Activated CD4-positive, alpha-beta T cell treated with anti-CD3 and anti-CD28 coated beads for 4 hours (primary cell): ENCODE measurements at regions not wholly inside any gene's neighbourhood (a gene's known extent, or its start where the extent isn't known, plus 50 kb on each side); places are given as distances from the start of the nearest gene placed in this dataset.

ENCODE experiments used
- DNase-seq, 2 donors: peaks; one replicate each; pipeline ENCODE4 v3.0.0-alpha.2; 2020

DNA sequence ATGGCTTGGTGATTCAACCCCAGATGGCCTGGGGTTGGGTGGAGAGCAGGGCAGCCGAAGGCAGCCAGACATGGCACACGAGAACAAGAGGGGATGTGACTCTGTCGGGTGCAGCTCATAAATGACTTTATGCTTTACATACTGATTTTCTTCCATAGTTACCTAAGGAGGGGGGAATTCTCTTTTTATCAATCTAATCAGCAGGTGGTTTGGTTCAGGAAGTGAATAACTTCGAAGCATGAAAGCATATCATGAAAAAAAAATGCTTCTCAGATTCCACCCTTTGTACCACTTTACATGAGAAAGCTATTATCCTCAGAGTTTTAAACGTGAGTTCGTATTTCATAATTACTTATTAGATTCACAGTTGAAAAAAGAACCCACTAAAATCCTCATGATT is 908.9 kb upstream of the LCORL start:
- no peak for DNase-seq

DNA sequence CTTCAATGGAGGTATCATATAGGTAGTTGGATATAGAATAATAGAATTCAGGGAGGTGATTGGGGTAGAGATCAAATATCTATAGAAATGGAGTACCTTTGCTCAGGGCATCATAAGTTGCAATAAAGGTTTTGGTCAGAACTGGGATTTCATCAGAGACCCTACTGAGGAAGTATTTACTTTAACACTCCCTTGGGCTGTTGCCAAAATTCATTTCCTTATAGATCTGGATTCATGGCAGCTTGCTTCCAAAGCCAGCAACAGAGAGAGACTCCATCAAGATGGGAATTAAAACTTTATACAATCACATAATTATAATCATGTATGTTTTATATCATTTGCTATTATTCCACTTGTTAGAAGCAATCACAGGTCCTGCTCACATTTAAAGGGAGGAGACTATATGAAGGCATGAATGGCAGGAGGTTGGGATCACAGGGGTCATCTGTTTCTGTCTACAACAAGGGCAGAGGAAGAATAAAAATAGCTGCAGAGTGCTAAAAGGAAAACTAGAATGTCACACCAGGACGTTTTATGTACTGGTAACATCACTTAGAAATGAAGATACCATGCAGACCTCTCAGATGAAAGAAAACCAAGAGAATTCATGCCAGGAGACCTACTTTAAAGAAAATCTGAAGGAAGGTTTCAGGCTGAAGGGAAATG is 902.1 kb upstream of the LCORL start:
- no peak for DNase-seq

DNA sequence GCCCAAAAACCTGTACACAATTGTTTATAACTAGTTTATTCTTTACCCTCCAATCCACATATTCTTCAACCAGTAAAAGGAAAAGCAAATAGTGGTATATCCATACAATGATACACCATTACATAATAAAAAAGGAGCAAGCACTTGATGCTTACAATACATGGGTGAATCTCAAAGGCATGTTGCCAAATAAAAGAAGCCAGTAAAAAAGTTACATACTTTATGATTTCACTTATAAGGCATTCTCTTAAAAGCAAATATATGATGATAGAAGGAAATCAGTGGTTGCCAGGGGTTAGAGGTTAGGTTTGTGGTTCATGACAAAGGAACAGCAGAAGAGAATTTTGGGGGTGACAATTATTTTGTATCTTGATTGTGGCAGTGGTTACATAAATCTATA is 896.1 kb upstream of the LCORL start:
- no peak for DNase-seq

DNA sequence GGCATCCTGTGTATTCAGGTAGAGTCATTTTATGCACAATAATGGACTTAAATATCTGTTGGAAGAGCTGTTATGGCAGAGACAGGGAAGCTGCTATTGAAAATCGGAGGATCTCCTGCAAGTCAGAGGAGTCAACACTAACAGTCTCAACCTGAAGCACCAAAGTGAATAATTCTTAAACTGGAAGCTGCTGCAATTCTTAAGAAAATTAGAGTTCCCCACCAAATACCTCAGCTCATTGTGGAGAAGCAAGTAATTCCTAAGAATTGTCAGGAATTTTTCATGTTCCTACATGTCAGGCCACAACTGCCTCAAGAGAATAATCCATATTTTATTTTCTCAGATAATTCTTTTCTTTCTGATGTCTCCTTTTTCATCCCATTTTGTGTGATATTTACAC is 892.6 kb upstream of the LCORL start:
- DNase-seq, result no peak

DNA sequence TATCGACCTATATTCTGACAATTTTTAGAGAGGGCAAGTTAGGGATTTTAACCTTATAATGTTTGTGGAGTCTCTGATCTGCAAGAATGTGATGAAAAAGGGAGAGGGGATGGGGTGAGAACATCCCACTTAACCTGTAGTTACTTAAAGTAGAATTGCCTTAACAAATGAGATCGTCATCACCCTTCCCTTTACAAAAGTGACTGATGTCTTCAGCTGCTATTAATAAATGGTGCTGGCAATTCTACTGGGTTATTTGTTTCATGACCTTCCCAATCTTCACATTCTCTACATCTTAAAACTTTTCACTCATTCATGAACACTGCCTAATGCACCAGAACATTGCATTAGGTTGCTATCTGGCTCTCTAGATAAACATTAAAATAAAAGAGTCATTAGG is 873.4 kb upstream of the LCORL start:
- DNase-seq, result no peak

DNA sequence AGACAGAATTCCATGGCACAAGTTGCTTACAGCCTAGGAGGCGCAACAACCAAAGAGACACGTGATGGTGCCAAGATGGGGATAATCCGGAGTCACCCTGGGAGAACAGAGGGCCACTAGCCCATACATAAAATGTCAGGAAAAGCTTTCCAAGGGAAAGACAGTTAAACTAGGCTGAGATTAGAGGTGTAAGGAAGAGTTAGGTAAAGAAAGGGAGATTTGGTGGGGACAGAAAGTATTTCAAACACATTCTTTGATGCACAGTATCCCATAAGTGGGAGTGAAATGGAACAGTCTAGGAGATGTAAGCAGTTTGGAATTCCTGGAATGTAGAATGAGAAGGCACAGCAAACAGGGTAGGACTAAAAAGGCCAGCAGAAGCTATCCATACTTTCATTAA is 860.9 kb upstream of the LCORL start:
- no peak for DNase-seq

DNA sequence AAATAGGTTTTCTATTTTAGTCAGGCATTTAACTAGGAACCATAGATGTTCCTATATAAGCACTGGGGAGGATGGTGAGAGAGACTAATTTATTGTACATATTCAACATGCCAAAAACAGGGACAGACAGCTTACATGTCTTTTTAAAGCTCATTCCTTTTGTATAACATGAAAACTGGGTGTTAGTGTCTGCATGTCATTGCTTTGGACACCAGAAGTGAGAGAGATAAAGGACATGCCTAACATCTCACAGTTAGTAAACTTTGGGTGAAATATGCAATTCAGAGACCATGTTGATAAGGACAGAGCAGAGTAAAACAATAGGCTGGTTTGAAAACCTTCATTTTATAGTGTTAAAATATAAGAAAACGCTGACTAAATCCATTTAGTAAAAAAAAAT is 860.0 kb upstream of the LCORL start:
- DNase-seq, result no peak

DNA sequence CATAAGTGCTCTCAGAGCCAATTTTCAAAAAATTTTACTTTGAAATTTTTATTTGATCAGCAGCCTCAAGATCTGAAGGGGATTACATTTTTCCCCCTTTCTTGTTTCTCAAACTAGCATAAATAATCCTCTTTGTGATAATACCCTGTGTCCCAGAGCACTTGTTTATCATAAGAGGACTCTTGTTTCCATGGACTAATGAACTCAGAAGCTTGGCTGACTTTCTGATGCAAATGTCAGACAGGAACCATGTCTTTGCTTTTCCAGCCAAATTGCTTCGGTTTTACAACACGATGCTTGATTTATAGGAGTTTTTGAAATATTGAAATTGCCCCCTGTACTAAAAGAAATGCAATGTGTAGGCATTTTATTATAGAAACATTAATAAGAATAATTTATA is 859.3 kb upstream of the LCORL start:
- no peak for DNase-seq

DNA sequence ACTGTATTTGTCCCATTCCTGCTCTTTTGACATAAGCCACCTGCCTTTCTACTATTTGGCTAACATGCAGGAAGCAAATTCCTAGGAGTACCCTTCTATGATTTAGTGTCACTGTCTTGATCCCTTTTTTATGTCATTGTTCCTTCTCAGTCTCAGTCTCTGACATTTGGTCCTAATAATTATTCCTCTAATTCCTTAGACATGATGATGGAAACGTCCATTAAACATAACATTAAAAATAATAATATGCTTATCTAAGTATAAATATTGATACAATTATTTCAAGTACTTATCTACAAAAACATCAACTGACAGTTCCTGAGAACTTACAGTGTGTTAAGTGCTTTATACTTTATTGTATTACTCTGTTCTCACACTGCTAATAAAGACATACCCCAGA is 857.0 kb upstream of the LCORL start:
- no peak for DNase-seq

DNA sequence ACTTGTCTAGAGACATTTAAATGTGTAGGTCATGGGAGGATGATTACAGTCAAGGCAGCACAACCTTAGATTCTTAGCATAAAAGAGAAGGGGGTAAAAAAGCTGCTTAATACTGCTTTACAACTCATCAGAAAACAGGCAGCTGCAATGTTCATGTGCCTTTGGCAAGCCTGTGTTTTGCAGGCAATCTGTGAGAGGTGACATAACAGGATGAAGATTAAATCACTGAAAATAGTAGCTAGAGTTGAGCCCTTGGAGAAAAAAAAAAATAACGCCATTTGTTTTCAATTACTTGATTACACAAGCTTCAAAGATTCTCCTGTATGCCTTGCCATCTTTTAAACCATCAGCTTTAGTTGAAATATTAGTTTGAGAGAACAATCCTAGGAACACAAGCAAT is 847.6 kb upstream of the LCORL start:
- DNase-seq, result no peak

DNA sequence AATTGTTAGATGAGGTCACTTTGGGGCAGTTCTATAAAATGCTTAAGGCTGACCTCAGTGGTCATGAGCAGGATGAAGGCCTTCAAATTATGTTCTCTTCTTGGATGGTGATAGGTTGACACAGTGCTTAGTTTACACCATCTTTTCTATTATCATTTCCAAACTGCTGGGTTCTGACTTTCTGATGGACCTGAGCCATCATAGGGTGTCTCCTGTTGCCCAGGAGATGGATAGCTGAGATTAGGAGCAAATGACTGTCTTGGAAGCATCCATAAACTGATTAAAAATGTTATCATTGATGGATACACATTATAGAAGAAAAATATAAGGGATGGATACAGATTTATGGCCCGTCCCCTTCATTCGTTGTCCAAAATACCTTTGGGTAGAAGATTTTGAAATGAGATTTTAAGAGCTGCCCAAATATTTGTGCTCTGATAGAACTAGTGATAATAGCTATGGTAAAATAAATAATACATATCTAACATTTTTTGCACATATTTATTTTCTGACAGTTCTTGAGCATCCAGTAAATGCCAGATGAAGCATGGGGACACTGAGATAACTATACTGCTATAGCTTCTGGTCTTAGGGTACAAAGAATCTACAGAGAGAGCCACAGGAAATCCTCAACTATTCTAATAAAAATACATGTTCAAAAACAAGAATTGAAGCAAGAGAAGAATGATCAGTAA is 839.4 kb upstream of the LCORL start:
- no peak for DNase-seq

DNA sequence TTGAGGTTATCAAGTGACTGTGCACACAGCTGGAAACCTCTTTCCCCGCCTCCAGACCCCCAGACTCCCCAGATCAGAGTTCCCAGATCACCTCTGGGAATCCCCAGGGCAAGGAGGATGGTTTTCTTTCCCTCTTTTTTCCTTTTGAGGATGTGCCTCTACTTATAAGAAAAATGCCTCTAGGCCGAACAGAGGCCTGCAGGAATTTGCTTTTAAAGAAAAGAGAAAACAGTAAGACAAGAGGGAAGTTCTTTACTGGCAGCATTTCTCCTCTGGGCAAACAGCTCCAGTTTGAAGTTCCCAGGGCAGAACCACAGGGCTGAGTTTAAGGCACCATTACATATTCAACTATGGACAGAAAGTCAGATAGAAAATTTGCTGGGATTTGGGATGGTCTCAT is 837.9 kb upstream of the LCORL start:
- no peak for DNase-seq

DNA sequence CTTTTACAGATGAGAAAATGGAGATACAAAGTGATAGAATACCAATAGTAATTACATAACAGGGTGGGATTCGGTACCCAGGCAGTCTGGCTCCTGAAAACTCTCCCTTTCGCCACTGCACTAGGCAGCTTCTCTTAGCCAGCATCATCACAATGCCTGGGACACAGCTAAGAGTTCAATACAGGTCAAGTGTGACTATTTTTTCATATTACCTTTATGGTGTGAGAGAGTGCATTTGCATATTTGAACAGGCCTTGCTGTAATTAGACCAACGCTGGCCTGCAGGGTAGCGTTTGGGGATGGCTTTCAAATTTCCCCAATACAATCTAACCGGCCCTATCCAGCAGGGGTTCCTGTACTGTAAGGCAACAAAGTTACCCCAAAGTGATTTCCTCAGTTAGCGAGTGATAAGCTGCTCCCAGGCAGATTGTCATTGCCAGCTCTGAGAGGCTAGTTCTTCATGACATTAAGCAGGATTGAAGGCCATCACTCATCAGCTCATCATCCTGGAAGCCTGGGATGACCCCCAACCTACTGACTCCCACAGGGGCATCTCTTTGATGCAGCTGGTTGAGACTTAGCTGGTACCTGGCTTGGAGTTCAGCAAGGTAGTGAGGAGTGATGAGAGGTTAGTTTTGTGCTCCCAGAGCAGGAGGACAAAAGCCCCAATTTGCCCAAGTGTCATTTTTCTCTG is 836.8 kb upstream of the LCORL start:
- no peak for DNase-seq

DNA sequence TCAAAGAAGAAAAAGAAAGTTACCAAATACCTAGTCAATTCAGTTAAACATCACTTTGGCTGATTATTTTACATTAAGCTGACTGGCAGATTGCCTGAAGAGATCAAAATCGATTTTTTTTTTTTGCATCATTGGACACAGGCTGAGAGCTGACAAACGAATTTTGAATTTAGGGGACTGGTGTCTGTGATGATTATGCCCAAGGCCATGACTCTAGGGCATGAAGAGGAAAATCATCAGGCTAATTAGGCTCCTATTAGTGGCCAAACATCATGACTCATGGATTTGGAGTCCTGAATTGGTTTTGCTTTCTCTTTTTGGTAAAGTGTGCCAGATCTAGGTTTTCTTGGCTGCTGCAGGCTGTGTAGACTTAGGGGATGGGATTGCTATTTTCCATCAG is 829.3 kb upstream of the LCORL start:
- no peak for DNase-seq

DNA sequence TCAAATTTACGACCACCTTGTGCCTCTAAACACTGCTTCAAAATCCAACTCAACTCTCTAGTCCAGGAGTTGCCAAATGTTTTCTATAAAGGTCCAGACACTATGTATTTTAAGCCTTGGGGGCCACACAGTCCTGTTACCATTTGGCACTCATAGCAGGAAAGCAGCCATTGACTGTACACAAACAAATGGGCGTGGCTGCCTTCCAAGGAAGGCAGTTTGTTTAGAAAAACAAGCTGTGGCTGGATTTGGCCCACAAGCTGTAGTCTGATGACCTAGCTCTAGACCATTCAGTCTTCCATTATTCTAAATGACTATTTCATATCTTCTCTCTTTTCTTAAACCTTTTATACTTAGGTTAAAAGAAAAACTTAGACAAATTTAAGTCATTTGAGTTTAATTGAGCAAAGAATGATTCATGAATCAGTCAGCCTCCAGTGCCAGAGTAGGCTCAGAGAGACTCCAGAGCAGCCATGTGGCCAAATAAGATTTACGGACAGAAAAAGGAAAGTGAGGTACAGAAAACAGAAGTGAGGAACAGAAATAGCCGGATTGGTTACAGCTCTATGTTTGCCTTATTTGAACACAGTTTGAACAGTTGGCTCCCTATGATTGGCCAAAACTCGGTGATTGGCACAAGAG is 825.8 kb upstream of the LCORL start:
- DNase-seq, result no peak

DNA sequence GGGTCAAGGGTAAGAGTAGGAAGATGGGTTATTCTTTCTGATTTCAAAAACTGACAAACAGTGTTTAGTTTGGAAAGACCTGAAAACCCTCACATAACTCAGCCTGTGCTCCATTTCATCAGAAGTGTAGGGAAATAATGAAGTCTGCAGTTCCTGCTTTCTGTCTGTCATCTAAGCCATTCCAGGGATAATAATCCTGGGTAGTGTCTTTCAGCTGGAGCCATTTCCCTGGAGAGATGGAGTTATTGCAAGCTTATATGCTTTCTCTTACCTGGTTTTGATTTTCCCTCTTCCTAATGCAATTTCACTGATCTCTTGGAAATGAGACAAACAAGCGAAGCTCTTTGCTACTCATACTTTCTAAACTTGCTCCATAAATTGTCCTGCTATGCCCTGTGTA is 824.8 kb upstream of the LCORL start:
- DNase-seq, result no peak

DNA sequence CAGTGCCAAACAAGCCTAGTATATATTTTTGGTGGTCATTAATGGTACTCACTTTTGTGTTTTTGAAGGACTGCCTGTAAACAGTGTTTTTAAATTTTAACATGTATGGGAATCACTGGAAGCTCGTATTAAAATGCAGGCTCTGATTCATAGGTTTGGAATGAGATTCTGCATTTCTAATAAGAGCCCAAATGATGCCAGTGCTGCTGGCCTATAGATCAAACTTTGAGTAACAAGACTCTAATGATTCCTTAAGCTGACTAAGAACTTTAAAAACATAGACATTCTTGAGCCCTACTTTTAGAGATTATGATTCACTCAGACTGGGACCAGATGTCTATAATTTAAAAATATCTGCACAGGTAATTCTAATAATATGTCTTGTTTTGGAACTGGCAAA is 823.2 kb upstream of the LCORL start:
- no peak for DNase-seq

DNA sequence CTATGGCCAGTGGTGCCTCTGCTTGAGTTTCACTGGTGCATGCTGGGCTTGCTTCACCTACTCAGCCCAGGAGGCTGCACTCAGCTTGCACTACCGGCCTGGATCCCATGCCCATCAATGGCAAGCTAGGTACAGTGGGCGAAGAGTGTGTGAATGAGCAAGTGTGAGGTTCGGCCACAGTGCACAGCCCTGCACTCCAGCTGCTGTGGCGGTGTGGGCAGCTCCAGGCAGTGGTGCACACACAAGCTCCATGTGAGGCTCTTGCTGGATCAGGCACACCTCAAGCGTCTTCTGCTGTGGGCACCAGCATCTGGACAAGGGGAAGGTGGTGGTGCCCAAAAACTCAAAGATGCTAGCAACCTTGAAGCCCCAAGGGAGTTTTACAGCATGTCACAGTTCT is 820.9 kb upstream of the LCORL start:
- DNase-seq, result no peak

DNA sequence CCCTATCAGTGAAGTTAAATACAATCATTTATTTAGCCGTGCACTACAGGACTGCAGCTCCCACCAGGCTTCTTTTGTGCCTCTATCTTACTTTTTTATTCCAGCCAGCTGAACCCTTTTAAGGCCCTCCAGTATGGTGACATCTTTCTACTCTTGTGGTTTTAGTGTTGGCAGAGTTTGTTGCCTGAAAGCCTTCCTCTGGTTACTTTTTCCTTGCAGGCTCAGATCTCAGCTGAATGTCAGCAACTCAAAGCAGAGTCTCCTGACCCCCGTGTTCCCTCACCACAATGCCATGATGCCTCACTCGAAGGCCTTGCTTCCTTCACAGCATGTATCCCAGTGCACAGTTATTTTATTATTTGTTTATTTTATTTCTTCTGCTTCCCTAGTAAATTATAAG is 818.9 kb upstream of the LCORL start:
- DNase-seq, result no peak

DNA sequence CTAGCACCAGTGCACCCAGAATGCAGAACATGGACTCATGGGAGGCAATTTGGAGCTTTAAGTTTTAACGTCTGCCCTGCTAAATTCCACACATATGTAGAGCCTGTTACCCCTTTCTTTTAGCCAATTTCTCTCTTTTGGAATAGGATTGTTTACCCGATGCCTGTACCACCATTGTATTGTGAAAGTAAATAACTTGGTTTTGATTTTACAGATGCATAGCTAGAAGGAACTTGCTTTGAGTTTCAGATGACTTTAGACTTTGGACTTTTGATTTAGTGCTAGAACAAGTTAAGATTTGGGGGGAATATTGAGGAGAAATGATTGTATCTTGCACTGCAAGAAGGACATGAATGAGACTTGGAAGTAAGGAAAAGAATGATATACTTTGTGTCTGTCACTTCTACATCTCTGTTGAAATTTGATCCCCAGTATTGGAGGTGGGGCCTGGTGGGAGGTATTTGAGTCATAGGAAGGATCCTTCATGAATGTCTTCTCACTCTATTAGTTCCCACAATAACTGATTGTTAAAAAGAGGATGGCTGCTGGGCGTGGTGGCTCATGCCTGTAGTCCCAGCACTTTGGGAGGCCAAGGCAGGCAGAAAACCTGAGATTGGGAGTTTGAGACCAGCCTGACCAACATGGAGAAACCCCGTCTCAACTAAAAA is 794.8 kb upstream of the LCORL start:
- DNase-seq, result no peak

DNA sequence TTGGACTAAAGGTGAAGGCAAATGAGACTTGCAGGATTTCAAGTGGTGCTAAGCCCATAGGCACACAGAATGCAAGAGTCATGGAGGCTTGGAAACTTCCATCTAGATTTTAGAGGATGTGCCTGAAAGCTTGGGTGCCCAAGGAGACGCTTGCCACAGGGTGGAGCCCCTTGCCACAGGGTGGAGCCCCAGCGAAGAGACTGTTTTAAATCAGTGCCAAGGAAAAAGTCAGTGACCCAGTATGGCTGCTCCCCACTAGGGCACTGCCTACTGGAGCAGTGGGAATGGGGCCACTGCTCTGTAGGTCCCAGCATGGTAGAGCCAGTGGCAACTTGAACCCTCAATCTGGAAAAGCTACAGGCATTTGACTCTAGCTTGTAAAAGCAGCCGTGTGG is 794.2 kb upstream of the LCORL start:
- no peak for DNase-seq

DNA sequence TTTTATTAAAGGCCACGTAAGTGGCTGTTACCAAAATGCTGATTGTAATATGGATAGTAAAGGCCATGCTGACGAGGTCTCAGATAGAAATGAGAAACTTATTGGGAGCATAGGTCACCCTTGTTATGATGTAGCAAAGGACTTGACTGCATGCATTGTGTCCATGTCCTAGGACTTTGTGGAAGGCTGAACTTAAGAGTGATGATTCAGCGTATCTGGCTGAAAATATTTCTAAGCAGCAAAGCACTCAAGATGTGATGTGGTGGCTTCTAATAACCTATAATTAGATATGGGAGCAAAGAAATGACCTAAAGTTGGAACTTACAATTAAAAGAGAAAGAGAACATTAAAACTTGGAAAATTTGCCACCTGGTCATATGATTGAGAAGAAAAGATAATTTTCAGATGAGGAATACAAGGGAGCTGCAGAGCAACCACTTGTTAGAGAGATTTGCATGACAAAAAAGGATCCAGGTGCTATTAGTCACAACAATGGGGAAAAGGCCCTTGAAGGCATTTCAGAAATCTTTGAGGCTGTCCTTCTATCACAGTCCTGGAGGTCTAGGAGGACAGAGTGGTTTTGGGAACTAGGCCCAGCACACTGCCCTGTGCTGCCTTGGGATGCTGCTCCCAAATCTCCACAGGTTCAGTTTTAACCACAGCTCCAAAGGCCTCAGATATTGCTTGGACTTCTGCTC is 793.7 kb upstream of the LCORL start:
- no peak for DNase-seq

DNA sequence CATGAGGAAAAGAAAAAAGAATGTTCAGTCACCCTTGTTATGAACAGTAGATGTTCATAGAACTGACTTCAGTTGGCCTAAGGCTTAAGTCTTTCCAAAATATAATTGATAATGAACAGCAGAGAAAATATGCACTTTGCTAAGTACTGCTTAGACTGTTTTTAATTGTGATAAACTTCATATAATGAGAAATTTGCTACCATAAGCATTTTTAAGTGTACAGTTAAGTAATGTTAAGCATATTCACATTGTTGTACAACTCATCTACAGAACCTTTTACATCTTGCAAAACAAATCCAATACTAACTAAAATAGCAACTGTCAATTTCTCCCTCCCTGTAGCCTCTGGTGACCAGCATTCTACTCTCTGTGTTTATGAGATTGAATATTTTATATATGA is 792.2 kb upstream of the LCORL start:
- DNase-seq, result no peak
